GM20000 (cell line): ENCODE measurements at regions not wholly inside any gene's neighbourhood (a gene's known extent, or its start where the extent isn't known, plus 50 kb on each side); places are given as distances from the start of the nearest gene placed in this dataset.

Experiments used
- DNase-seq: peaks from one replicate; pipeline ENCODE4 v3.0.0; 2012; ENCODE audit warnings: low spot score
- TF ChIP-seq, protein P1 (sequence below): IDR thresholded peaks from 2 replicates; pipeline ENCODE4 v1.5.1; 2012; ENCODE audit warnings: mild to moderate bottlenecking, control low read depth; ENCODE audit errors: extremely low read depth, missing control alignments

DNA sequence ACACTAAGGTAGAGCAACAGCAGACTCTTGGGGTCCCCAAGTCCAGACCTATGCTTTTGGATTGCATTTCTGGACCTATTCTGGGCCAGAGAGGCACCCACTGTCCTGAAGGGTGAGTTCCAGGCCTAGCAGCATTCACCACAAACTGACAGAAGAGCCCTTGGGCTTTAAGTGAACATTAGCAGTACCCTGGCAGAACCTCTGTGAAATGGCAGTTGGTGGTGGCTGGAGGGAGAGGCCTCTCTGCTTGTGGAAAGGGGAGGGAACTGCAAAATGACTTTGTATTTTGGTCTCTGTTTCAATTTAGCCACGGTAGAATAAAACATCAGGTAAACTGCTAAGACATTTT, 1211.9 kb downstream of the PCDH18 start:
- TF ChIP-seq, protein P1, sequence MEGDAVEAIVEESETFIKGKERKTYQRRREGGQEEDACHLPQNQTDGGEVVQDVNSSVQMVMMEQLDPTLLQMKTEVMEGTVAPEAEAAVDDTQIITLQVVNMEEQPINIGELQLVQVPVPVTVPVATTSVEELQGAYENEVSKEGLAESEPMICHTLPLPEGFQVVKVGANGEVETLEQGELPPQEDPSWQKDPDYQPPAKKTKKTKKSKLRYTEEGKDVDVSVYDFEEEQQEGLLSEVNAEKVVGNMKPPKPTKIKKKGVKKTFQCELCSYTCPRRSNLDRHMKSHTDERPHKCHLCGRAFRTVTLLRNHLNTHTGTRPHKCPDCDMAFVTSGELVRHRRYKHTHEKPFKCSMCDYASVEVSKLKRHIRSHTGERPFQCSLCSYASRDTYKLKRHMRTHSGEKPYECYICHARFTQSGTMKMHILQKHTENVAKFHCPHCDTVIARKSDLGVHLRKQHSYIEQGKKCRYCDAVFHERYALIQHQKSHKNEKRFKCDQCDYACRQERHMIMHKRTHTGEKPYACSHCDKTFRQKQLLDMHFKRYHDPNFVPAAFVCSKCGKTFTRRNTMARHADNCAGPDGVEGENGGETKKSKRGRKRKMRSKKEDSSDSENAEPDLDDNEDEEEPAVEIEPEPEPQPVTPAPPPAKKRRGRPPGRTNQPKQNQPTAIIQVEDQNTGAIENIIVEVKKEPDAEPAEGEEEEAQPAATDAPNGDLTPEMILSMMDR = no peak
- DNase-seq = no peak

DNA sequence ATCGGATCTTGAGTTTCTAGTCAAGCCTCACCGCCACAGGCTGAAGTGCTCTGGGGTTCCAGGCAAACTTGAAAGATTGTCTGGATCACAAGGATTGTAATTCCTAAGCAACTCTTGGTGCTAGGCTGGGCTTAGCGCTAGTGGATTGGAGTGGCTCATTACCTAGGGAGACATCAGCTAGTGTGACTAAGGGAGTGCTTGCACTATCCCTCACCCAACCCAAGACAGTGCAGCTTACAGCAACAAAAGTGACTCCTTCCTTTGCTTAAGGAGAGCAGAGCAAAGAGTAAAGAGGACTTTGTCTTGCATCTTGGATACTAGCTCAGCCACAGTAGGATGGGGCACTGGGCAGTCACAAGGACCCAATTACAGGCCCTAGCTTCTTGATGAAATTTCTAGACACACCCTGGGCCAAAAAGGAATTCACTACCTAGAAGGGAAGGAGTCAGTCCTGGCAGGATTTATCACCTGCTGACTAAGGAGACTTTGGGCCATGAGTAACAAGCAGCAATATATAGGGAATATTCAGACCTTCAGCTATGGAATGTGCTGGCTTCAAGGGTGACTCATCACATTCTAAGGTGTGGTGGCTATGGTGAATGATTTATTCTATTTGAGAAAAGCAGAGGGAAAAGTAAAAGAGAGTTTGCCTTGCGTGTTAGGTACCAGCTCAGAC, 1212.4 kb downstream of the PCDH18 start:
- no peak for DNase-seq
- TF ChIP-seq, protein P1 = no peak

DNA sequence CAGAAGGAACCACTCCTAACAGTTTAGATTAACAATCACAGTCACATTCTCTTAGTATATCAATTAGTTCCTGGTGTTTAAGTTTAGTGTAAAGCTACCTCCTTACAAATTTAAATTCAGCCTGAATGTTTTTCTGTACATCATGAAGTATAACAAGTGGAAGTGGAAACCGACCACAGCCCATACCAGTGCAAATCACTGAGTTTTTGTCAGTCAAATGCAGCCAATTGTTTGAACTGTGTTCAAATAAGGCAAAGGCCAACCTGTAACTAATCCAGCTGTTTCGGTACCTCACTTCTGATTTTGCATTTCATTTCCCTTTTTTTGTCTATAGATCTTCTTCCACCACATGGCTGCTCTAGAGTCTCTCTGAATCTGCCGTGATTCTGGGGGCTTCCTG, 1215.3 kb downstream of the PCDH18 start:
- no peak for DNase-seq
- TF ChIP-seq, protein P1 = no peak

DNA sequence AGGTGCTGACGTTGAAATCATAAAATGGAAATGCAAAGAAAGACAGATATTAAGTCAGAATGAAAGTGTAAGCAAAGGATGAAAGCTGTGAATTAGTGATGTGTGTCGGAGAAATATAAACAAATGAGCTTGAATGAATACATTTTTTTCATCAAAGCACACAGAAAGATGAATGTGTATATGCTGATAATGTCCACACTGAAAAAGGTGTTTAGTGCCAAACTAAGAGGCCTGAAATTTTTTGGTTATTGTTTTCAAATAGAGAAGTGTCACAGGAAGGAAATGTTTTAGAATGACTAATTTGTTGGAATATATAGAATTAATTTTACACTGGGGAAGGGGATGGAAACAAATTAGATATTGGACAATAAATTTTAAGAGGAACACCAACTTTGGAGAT, 1217.6 kb downstream of the PCDH18 start:
- TF ChIP-seq, protein P1 = no peak
- no peak for DNase-seq

DNA sequence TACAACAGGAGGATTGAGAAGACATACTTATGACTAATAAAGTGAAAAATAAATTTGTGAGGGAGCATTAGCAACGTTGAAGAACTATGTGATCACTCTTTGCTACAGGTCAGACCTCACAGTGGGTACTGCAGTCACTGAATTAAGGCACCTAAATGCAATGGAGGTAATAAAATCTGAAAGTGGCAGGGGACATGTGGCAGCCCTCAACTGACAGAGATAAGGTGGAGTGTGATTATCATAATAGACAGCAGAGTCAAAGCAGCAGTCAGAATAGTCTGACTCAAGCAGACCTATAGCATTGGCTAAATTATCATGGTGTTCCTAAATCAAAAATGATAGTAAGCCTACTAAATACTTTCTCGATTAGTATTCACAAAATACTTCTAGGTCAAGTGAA, 1220.5 kb downstream of the PCDH18 start:
- DNase-seq = no peak
- TF ChIP-seq, protein P1 = no peak

DNA sequence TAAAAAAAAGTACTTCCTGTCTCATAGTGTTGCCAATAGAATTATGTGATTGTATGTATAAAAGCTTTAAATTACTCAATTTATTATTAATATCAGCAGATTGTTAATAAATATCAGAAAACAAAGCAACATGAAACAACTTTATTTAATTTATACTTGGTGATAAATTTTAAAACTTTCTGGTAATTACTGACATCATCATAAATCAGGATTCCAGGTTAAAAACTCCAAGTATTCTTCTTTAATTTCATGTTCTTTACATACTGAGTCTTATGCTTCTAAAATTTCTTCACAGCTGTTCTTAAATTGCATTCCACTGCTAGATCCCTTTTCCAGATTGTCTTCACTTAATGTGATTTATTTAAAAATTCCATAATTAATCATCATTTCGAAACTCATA, 1224.5 kb downstream of the PCDH18 start:
- DNase-seq = no peak
- TF ChIP-seq, protein P1 = no peak

DNA sequence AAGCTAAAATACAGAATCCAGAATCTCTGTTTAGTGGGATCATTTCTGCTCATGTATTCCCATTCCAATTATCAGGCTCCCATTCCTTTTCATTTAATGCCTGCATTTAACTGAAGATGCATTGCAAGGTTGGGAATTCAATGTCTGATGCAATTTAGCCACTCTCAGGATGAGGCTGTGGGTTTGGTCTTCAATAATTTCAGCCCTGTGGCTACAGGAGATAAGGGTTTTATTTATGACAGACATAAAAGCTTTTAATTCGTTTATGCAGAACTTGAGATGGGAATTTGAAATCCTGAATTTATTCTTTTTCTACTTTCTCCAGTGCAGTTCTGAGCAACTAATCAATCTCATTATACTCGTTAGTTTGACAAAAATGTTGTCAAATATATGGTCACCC, 1225.9 kb downstream of the PCDH18 start:
- TF ChIP-seq, protein P1 = no peak

More for the DNA sequence above, 1225.9 kb downstream of the PCDH18 start:
- no peak for DNase-seq
